Astrocyte of the spinal cord (primary cell): ENCODE measurements at regions not wholly inside any gene's neighbourhood (a gene's known extent, or its start where the extent isn't known, plus 50 kb on each side); places are given as distances from the start of the nearest gene placed in this dataset.
"Not testable (repeated sequence)": the region's sequence is repeated elsewhere in the genome, so short reads cannot be mapped to it uniquely, and the experiment has no call there.

ENCODE experiments used
- DNase-seq: peaks from one replicate; pipeline ENCODE4 v3.0.0; 2011; ENCODE audit warnings: low read depth, low spot score
- H3K4me3 ChIP-seq: 2 replicates; pipeline ENCODE4 v1.5.1; 2011; ENCODE audit warnings: low read depth, mild to moderate bottlenecking, low read length, moderate library complexity
- CTCF ChIP-seq: IDR thresholded peaks from 2 replicates; pipeline ENCODE4 v1.5.1; 2012; ENCODE audit warnings: low read depth, mild to moderate bottlenecking, low read length, inconsistent platforms
- in situ Hi-C: cut with HindIII; loops from 2 replicates; pipeline ENCODE4 v1.10.0; 2017; ENCODE audit warnings: low sequenced_read_pairs

DNA sequence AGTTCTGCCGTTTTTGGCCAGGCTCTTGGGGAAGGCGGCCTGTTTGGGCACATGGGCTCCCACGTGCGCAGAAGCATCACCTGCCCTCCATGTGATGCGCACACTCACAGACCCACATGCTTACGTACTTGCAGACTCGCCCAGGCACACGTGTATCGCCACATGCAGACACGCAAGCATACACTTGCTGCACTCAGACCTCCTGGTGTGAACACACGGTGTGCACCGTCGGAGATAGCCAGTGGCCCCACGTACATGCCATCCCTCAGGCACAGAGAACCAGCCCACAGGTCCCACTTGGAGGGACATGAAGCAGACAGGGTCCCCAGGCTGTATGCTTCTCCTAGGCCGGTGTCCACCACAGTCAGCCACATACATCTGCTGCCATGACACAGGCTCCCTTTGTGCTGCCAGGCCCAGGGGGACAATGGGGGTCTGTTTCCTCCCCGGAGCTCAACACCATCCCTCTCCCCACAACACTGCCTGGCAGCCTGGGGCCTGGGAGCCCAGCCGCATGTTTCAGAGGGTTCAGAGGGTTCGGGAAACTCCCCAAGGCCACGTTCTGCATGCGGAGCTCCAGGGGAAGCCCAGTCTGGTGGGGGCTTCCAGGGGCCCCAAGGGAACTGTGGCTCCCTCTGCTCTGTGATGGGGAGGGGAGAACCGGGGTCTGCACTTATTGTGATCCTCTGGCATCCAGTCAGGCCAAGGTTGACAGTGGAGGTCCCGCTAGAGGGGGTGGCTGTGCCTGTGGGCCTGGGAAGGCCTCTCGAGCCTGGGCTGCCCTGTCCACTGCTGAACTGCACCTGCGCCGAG is 208.1 kb upstream of the HAAO start:
- no peak for TF ChIP-seq CTCF
- no peak overlapping the region for H3K4me3 ChIP-seq
- no peak for DNase-seq
- in situ Hi-C loops: no loop called here

DNA sequence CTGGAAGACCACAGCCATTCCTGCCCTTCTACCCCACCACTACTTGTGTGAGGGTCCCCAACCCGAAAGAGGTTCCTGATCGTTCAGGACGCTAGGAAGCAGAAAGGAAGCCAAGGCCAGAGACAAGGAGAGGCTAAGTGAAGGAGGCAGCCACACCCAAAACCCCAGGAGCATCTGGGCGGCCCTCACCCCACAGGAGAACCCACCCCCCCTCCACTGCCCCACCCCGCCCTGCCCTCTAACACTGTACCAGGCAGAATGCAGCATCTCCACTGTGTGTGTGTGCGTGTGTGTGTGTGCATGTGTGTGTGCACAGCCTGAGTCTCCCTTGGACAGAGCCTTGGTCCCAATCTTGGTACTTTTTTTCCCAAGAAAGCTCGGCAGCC is 207.5 kb upstream of the HAAO start:
- H3K4me3 ChIP-seq: no peak overlapping the region
- TF ChIP-seq CTCF: no peak
- in situ Hi-C loops: no loop called here
- DNase-seq: no peak

- H3K4me3 ChIP-seq: no peak overlapping the region
- TF ChIP-seq CTCF: no peak
- in situ Hi-C loops: no loop called here
- no peak for DNase-seq
These were observed 207.0 kb upstream of the HAAO start for GRCh38 chr2:42999391-42999841.

GRCh38 chr2:42998721-42999120 is 206.3 kb upstream of the HAAO start:
- TF ChIP-seq CTCF: no peak
- in situ Hi-C loops: no loop called here
- no peak overlapping the region for H3K4me3 ChIP-seq
- DNase-seq: no peak

GRCh38 chr2:42996528-42996927 is 204.1 kb upstream of the HAAO start:
- no peak for DNase-seq
- TF ChIP-seq CTCF: no peak
- H3K4me3 ChIP-seq: no peak overlapping the region
- in situ Hi-C loops: no loop called here

- no peak overlapping the region for H3K4me3 ChIP-seq
- TF ChIP-seq CTCF: no peak
- in situ Hi-C loops: no loop called here
- DNase-seq: no peak
These were observed 203.5 kb upstream of the HAAO start for GRCh38 chr2:42995752-42996422.

GRCh38 chr2:42989283-42990081 is 197.1 kb upstream of the HAAO start:
- in situ Hi-C loops, DNase-seq, H3K4me3 ChIP-seq: not testable (repeated sequence)

DNA sequence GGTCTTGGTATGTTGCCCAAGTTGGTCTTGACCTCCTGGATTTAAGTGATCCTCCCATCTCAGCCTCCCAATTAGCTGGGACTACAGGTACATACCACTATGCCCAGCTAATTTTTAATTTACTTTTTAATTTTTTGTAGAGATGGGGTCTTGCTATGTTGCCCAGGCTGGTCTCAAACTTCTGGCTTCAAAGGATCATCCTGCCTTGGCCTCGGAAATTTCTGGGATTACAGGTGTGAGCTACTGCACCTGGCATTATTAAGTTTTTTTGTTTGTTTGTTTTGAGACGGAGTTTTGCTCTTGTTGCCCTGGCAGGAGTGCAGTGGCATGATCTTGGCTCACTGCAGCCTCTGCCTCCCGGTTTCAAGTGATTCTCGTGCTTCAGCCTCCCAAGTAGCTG is 195.7 kb upstream of the HAAO start:
- H3K4me3 ChIP-seq, DNase-seq, in situ Hi-C loops: not testable (repeated sequence)
